ENCODE measurements at regions not wholly inside any gene's neighbourhood (a gene's known extent, or its start where the extent isn't known, plus 50 kb on each side); places are given as distances from the start of the nearest gene placed in this dataset.

DNA sequence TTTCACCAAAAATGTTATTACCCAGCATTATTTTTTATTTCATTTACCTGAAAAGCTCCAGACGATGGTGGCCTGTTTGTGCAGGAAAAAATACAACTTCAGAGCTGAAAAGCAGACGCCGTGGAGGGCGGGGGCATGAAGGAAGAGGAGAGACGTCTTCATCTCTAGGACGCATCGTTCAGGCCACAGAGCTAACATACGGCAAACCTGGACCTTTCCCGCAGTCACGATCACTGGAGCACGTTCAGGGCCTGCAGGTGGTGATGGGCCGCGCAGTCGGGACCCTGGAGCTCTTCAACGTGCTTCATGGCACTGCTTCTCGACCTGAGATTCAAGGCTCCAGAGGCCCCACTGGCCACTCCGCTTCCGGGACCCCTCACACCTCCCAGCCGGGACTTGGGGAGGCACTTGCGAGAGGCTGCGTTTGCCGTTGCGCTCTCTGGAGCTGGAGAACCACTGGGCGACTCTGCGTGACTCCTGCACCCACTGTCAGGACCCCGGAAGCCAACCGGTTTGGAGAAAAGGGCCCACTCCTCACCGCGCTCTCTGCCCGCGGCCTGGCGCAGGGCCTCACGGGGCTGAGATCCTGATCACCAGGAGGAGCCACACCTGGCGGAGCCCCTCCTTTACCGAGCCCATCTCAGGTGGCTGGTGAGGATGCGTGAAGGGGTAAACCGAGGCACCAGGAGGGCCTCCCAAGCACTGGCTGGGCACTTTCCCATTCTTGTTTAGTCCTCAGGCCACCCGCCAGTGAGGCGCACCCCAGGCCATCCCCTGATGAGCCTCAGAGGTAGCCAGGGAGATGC is 164.4 kb upstream of the AFDN start:
- Histone ChIP-seq H3K9me1 (replicated peaks; ENCODE audit: control insufficient read depth, extremely low read depth, insufficient read depth, low read length) (no peaks in the 10 kb centered on the region), H3K4me2 (ENCODE audit: insufficient read depth, low read length) (no peak overlapping the region), H3K9ac (replicated peaks; ENCODE audit: extremely low read depth, insufficient read depth, low read length) (no peak overlapping the region), H2AFZ (ENCODE audit: low read depth, low read length) (no peak overlapping the region), H3K27ac (ENCODE audit: insufficient read depth, low read depth, low read length) (no peak overlapping the region), H3K9me3 (replicated peaks; ENCODE audit: control insufficient read depth, insufficient read depth, low read length) (no peaks in the 10 kb centered on the region), H3K4me1 (ENCODE audit: control insufficient read depth, extremely low read depth, insufficient read depth, low read length) (no peaks in the 10 kb centered on the region), H4K20me1 (replicated peaks; ENCODE audit: control insufficient read depth, extremely low read depth, insufficient read depth, low read length) (no peaks in the 10 kb centered on the region), H3K79me2 (ENCODE audit: control insufficient read depth, insufficient read depth, low read length) (no peaks in the 10 kb centered on the region), H3K27me3 (ENCODE audit: control insufficient read depth in 2 of 2, insufficient read depth in 2 of 2, low read length in 2 of 2) (peaks cover 0 to 1% of the 10 kb centered on the region in 2 experiments), H3K36me3 (ENCODE audit: control insufficient read depth in 2 of 2, extremely low read depth in 1 of 2, insufficient read depth in 2 of 2, low read length in 2 of 2) (no peaks in the 10 kb centered on the region), H3K4me3 (replicated peaks in 1 of 3; ENCODE audit: insufficient read depth in 1 of 3, low read depth in 1 of 3, low read length in 3 of 3) (no peak overlapping the region)
- dilution Hi-C loops (cut with MboI; ENCODE audit: extremely low pct_ligation_motif_present, low sequenced_read_pairs) (no loop called here), intact Hi-C loops (cut with micrococcal nuclease) (no loop called here)
- no peak for TF ChIP-seq POLR2AphosphoS5 (IDR thresholded peaks at IDR 0.05; ENCODE audit: insufficient read depth, low read depth, low read length)
- TF ChIP-seq FOS (IDR thresholded peaks at IDR 0.05; ENCODE audit: borderline replicate concordance, insufficient read depth, low read length): no peak
- TF ChIP-seq EZH2 (IDR thresholded peaks at IDR 0.05; ENCODE audit: borderline replicate concordance, low read depth, low read length, severe bottlenecking): no peak
- no peak for TF ChIP-seq JUN (IDR thresholded peaks at IDR 0.05; ENCODE audit: borderline replicate concordance, insufficient read depth, insufficient read length, low read depth)
- TF ChIP-seq MYC (IDR thresholded peaks at IDR 0.05; ENCODE audit: low read depth, low read length): no peak
- TF ChIP-seq GATA2 (IDR thresholded peaks at IDR 0.05; ENCODE audit: insufficient read depth, insufficient read length, low read depth, low read length): no peak
- TF ChIP-seq POLR2A (IDR thresholded peaks at IDR 0.05; ENCODE audit: low read depth, low read length): no peak
- TF ChIP-seq, protein P1, sequence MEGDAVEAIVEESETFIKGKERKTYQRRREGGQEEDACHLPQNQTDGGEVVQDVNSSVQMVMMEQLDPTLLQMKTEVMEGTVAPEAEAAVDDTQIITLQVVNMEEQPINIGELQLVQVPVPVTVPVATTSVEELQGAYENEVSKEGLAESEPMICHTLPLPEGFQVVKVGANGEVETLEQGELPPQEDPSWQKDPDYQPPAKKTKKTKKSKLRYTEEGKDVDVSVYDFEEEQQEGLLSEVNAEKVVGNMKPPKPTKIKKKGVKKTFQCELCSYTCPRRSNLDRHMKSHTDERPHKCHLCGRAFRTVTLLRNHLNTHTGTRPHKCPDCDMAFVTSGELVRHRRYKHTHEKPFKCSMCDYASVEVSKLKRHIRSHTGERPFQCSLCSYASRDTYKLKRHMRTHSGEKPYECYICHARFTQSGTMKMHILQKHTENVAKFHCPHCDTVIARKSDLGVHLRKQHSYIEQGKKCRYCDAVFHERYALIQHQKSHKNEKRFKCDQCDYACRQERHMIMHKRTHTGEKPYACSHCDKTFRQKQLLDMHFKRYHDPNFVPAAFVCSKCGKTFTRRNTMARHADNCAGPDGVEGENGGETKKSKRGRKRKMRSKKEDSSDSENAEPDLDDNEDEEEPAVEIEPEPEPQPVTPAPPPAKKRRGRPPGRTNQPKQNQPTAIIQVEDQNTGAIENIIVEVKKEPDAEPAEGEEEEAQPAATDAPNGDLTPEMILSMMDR (IDR thresholded peaks at IDR 0.05; ENCODE audit: extremely low read depth in 1 of 2, insufficient read depth in 1 of 2, low read depth in 1 of 2, low read length in 2 of 2): no peak
- TF ChIP-seq, protein P2, sequence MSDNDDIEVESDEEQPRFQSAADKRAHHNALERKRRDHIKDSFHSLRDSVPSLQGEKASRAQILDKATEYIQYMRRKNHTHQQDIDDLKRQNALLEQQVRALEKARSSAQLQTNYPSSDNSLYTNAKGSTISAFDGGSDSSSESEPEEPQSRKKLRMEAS (IDR thresholded peaks at IDR 0.05; ENCODE audit: insufficient read depth, insufficient read length): no peak
- DNase-seq (ENCODE audit: low read depth, low spot score): no peak
- no TSS peak for BruUV-seq (replicated peaks)
- CTCF ChIA-PET: no interaction called here
- no peak for FAIRE-seq
- POLR2A ChIA-PET: no interaction called here

All from endothelial cell of umbilical vein (primary cell).